K562 (cell line): ENCODE measurements at regions not wholly inside any gene's neighbourhood (a gene's known extent, or its start where the extent isn't known, plus 50 kb on each side); places are given as distances from the start of the nearest gene placed in this dataset.

Source experiments
- ATAC-seq: fragments of 200-7000 bp; cut with Tn5 transposase; 3 replicates; pipeline ENCODE4 v1.9.1; 2020; ENCODE audit warnings: moderate library complexity
- BruUV-seq: library from RNA; stranded (reverse); fragments of 400-500 nt; replicated peaks from 2 replicates; lab custom pipeline; 2021; lab: Mats Ljungman, UMichigan
- CTCF ChIA-PET: fragments of 300-600 bp; formaldehyde crosslinking; extraction: SDS; loops from one replicate; lab custom pipeline; 2021; ENCODE audit warnings: low intra/inter-chr PET ratio; lab: Yijun Ruan, JAX
- POLR2A ChIA-PET: fragments of 300-600, 350-650 bp; sonication (Branson Sonifier 250); formaldehyde crosslinking; extraction: SDS; loops from one replicate; lab custom pipeline; 2021; ENCODE audit warnings: antibody characterized with exemption, inconsistent platforms; lab: Yijun Ruan, JAX
- DNase-seq, 4 experiments: peaks; one replicate each; pipeline versions ENCODE4 v3.0.0 to v3.0.0-alpha.2; 2011 to 2018; ENCODE audit warnings: low spot score in 3 of 4, mixed read lengths in 3 of 4; ENCODE audit errors: extremely low read depth in 1 of 4
- FAIRE-seq: peaks from 2 replicates; lab custom pipeline; 2011; peaks lifted over from hg19 to GRCh38; lab: Jason Lieb, UNC
- H2AFZ ChIP-seq: 2 replicates; pipeline ENCODE4 v1.6.0; 2011; ENCODE audit warnings: low read depth, low read length, control low read depth, inconsistent platforms
- H3K27ac ChIP-seq: fragments of 200-600 bp; 3 replicates; pipeline ENCODE4 v1.8.0; 2011; ENCODE audit warnings: low read depth, mild to moderate bottlenecking, control low read depth, inconsistent platforms, low read length, moderate library complexity, mixed read lengths; ENCODE audit errors: extremely low read depth
- H3K27me3 ChIP-seq, 2 experiments: fragments of 300-600 bp in 1 of 2; 2 replicates in 1 of 2; 3 replicates in 1 of 2; pipeline versions ENCODE4 v1.6.0 to v1.8.0; 2011; ENCODE audit warnings: inconsistent platforms in 2 of 2, low read length in 2 of 2, mild to moderate bottlenecking in 1 of 2, mixed read lengths in 1 of 2, moderate library complexity in 1 of 2; ENCODE audit not compliant: control insufficient read depth in 2 of 2, insufficient read depth in 2 of 2
- H3K36me3 ChIP-seq: fragments of 300-600 bp; 3 replicates; pipeline ENCODE4 v1.8.0; 2011; ENCODE audit warnings: mild to moderate bottlenecking, low read length, inconsistent platforms; ENCODE audit not compliant: control insufficient read depth, insufficient read depth
- H3K4me1 ChIP-seq, 2 experiments: fragments of 200-600 bp in 1 of 2; replicated peaks in 1 of 2; 2 replicates in 1 of 2; 3 replicates in 1 of 2; pipeline versions ENCODE4 v1.5.1 to v1.8.0; 2011; ENCODE audit warnings: inconsistent platforms in 2 of 2, low read length in 2 of 2, mild to moderate bottlenecking in 1 of 2, mixed read lengths in 1 of 2, moderate library complexity in 1 of 2; ENCODE audit not compliant: control insufficient read depth in 2 of 2, insufficient read depth in 2 of 2
- H3K4me2 ChIP-seq: 2 replicates; pipeline ENCODE4 v1.6.1; 2011; ENCODE audit warnings: low read length, control low read depth, inconsistent platforms, mixed read lengths; ENCODE audit not compliant: insufficient read depth
- H3K4me3 ChIP-seq: fragments of 200-600 bp; sonication (generic), shearing (Covaris generic); 2 replicates; pipeline ENCODE4 v1.5.1; 2016; ENCODE audit warnings: control low read depth, inconsistent platforms
- H3K79me2 ChIP-seq: fragments of 200-600 bp; 3 replicates; pipeline ENCODE4 v1.8.0; 2011; ENCODE audit warnings: low read length, inconsistent platforms; ENCODE audit not compliant: control insufficient read depth, insufficient read depth
- H3K9ac ChIP-seq, 2 experiments: 2 replicates each; pipeline versions ENCODE4 v1.6.0 to v1.6.1; 2011; ENCODE audit warnings: low read depth in 2 of 2, low read length in 2 of 2, control low read depth in 1 of 2, inconsistent platforms in 1 of 2, mild to moderate bottlenecking in 1 of 2, mixed read lengths in 1 of 2; ENCODE audit not compliant: insufficient read depth in 1 of 2
- H3K9me1 ChIP-seq: one replicate; pipeline ENCODE4 v1.6.0; 2011; ENCODE audit warnings: inconsistent platforms, mild to moderate bottlenecking, low read length, moderate library complexity; ENCODE audit not compliant: control insufficient read depth, insufficient read depth
- H3K9me3 ChIP-seq: replicated peaks from 2 replicates; pipeline ENCODE4 v1.5.1; 2011; ENCODE audit warnings: low read depth, low read length, inconsistent platforms; ENCODE audit not compliant: control insufficient read depth, insufficient read depth
- H4K20me1 ChIP-seq: replicated peaks from 2 replicates; pipeline ENCODE4 v1.6.1; 2011; ENCODE audit warnings: low read length, inconsistent platforms, mixed read lengths; ENCODE audit not compliant: control insufficient read depth, insufficient read depth
- HDAC3 ChIP-seq: fragments of 450-650 bp; IDR thresholded peaks from 2 replicates; pipeline ENCODE4 v1.6.1; 2018; ENCODE audit warnings: borderline replicate concordance, mild to moderate bottlenecking, moderate library complexity; ENCODE audit not compliant: partially characterized antibody
- NR2C2 ChIP-seq, 2 experiments: fragments of 200-800 bp in 1 of 2; sonication (Bioruptor generic) in 1 of 2; sonication (generic) in 1 of 2; formaldehyde crosslinking in 1 of 2; IDR thresholded peaks; 2 replicates each; pipeline versions ENCODE4 v1.6.1 to v1.8.0; 2016 to 2022; ENCODE audit warnings: mild to moderate bottlenecking in 1 of 2, missing compliant biosample characterization in 1 of 2, missing genetic modification characterization in 1 of 2, missing genetic modification reagents in 1 of 2
- SIN3B ChIP-seq: fragments of 450-650 bp; IDR thresholded peaks from 2 replicates; pipeline ENCODE4 v1.6.1; 2017; ENCODE audit warnings: low read depth, mild to moderate bottlenecking, moderate library complexity
- TSC22D4 ChIP-seq: fragments of 450-650 bp; IDR thresholded peaks from 2 replicates; pipeline ENCODE4 v1.6.1; 2016; ENCODE audit warnings: missing genetic modification characterization, missing biosample characterization, control low read depth
- WGBS: fragments of 100-300 bp; shearing (Covaris generic); methylation state at CpG from one replicate; pipeline ENCODE4 v1.1.6; 2016; ENCODE audit warnings: low coverage, mixed read lengths; ENCODE audit not compliant: insufficient coverage; ENCODE audit errors: missing lambda C conversion rate; 5-methylcytosine and 5-hydroxymethylcytosine counted together
- in situ Hi-C: fragments of 300-500 bp; cut with MboI; formaldehyde crosslinking; loops from 4 replicates; pipeline ENCODE4 v1.15.0; 2018; ENCODE audit warnings: inconsistent platforms, mixed read lengths
- intact Hi-C: fragments of 100-400 bp; cut with micrococcal nuclease; formaldehyde crosslinking; loops from 2 replicates; pipeline ENCODE4 v1.14.2; 2022

DNA sequence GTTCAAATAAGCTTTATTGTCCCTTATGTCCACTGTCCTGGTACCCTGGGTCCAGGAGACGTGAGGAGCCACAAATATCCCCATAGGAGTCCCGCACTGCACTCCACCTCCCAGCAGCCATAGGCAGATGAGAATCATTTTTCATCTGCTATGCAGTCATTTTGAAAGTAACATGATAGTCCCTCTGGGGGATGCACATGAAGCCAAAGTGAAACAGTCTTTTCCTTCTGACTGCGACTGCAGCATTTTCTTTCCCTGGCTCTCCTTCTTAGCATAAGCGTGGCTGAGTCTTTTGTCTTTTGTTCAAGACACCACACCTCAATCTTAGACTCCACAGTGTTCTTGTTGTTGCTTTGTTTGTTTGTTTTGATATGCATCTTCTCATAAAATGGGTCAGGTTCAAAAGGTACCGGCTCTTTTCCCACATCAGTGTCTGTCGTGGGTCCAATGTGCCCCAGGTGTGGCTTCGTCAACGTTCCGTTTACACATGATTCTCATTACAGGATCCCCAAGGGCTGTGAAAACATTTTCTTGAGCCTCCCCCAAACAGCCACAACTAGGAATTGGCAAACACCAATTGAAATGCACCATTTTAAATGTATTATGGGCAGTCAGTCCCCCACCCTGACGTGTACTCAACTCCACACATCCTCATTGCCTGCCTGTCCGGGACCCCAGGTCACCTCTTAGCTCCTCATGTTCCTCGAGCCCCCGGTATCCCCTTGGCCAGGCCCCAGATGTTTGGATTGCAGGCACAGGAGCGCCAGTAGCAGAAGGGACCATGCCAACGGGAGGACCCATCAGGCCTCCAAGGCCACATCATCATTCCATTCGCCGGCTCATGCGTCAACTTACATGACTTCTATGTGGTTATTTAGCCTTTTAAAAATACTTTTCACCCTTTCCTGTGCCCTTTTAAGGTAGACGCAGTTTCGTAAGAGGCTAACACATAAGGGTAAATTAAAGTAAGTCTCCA, 237.8 kb upstream of the DAPK1 start:
- H3K27ac ChIP-seq = no peak overlapping the region
- WGBS = under 1% methylated on average over 15 of the region's 20 CpGs
- H3K4me3 ChIP-seq = no peak overlapping the region
- CTCF ChIA-PET = no interaction called here
- H3K79me2 ChIP-seq = no peaks in the 10 kb centered on the region
- no peaks in the 10 kb centered on the region for H4K20me1 ChIP-seq
- no TSS peak for BruUV-seq
- H3K9me1 ChIP-seq = no peaks in the 10 kb centered on the region
- no peak for FAIRE-seq
- no peak for DNase-seq
- no peaks in the 10 kb centered on the region for H3K27me3 ChIP-seq
- H2AFZ ChIP-seq = no peak overlapping the region
- no peak overlapping the region for H3K9ac ChIP-seq
- in situ Hi-C loops = no loop called here
- H3K36me3 ChIP-seq = no peaks in the 10 kb centered on the region
- TF ChIP-seq NR2C2 (CRISPR knock-in tag; IDR thresholded peaks at IDR 0.05) = no peak
- TF ChIP-seq NR2C2 (tag; IDR thresholded peaks at IDR 0.05) = no peak
- no peak for TF ChIP-seq TSC22D4 (tag)
- TF ChIP-seq SIN3B = no peak
- no peak for TF ChIP-seq HDAC3
- no peaks in the 10 kb centered on the region for H3K9me3 ChIP-seq
- H3K4me2 ChIP-seq = no peak overlapping the region
- ATAC-seq = no peak
- no peaks in the 10 kb centered on the region; a peak in 1 of 5 replicates for H3K4me1 ChIP-seq
- intact Hi-C loops = no loop called here
- POLR2A ChIA-PET = no interaction called here
